ENCODE measurements at regions not wholly inside any gene's neighbourhood (a gene's known extent, or its start where the extent isn't known, plus 50 kb on each side); places are given as distances from the start of the nearest gene placed in this dataset.

DNA sequence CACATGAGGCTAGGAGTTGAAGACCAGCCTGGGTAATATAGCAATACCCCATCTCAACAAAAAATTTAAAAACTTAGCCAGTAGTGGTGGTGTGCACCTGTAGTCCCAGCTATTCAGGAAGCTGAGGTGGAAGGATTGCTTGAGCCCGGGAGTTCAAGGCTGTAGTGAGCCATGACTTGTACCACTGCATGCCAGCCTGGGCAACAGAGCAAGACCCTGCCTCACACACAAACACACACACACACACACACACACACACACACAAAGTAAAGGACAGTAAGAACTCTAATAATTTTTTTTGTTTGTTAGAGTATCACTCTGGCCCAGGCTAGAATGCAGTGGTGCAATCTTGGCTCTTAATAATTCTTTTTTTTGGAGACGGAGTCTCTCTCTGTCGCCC is 138.0 kb upstream of the SOD1 start:
- POLR2A ChIA-PET, result no interaction called here

DNA sequence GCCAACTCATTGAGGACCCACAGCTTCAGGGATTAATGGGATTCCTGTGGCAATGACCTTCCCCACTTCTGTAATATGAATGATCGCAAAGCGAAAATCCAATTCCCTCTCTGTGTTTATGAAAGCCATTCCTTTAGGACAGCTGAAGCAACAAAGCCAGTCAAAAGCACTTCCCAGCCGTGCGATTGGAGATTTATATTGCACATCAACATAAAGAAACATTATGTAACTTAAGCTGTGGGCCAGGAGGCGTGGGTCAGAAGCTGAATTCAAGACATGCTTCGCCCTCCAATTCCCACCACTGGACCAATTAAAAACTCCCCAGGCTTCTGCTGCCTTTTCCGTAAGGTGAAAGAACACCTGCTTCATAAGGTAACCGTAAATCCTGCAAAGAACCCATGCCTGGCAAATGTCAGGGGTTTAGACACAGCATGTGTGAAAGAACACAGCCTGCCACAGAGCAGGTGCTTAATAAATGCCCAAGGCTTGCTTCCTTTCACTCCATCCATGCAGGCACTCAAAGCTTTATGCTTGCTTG is 138.9 kb upstream of the SOD1 start:
- 53% methylated on average over 8 of the region's 8 CpGs for WGBS (ENCODE audit: insufficient coverage, insufficient replicate concordance, low lambda C conversion rate, missing lambda C conversion rate)
- TF ChIP-seq CHD1 (IDR thresholded peaks at IDR 0.05; ENCODE audit: low read depth, low read length), result no peak
- TF ChIP-seq KDM1A (IDR thresholded peaks at IDR 0.05; ENCODE audit: borderline replicate concordance), result no peak
- no peak for TF ChIP-seq SREBF1 (IDR thresholded peaks at IDR 0.05; ENCODE audit: low read length)
- no peak for TF ChIP-seq NFYB (IDR thresholded peaks at IDR 0.05; ENCODE audit: insufficient read depth, low read depth, low read length)
- TF ChIP-seq ZNF207 (IDR thresholded peaks at IDR 0.05; ENCODE audit: borderline replicate concordance), result no peak
- no peak for TF ChIP-seq RFX5 (IDR thresholded peaks at IDR 0.05; ENCODE audit: low read depth, low read length)
- no peak for TF ChIP-seq POLR2AphosphoS2 (IDR thresholded peaks at IDR 0.05; ENCODE audit: low read depth, low read length)
- no peak for TF ChIP-seq EGR1 (IDR thresholded peaks at IDR 0.05; ENCODE audit: borderline replicate concordance in 1 of 2, low read depth in 2 of 2, low read length in 2 of 2)
- no peak for TF ChIP-seq ZBED1 (IDR thresholded peaks at IDR 0.05; ENCODE audit: borderline replicate concordance)
- TF ChIP-seq HCFC1 (IDR thresholded peaks at IDR 0.05; ENCODE audit: low read length), result no peak
- TF ChIP-seq, protein P1, sequence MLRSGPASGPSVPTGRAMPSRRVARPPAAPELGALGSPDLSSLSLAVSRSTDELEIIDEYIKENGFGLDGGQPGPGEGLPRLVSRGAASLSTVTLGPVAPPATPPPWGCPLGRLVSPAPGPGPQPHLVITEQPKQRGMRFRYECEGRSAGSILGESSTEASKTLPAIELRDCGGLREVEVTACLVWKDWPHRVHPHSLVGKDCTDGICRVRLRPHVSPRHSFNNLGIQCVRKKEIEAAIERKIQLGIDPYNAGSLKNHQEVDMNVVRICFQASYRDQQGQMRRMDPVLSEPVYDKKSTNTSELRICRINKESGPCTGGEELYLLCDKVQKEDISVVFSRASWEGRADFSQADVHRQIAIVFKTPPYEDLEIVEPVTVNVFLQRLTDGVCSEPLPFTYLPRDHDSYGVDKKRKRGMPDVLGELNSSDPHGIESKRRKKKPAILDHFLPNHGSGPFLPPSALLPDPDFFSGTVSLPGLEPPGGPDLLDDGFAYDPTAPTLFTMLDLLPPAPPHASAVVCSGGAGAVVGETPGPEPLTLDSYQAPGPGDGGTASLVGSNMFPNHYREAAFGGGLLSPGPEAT (IDR thresholded peaks at IDR 0.05; ENCODE audit: low read depth), result no peak
- FAIRE-seq (no peak), ATAC-seq (no peak), DNase-seq (ENCODE audit: low read depth, low spot score) (no peak)
- Histone ChIP-seq H3K4me3 (no peak overlapping the region), H3K36me3 (ENCODE audit: control insufficient read depth in 2 of 2, insufficient read depth in 2 of 2, low read length in 1 of 2) (no peaks in the 10 kb centered on the region), H4K20me1 (ENCODE audit: control insufficient read depth, insufficient read depth) (no peaks in the 10 kb centered on the region), H3K27ac (ENCODE audit: control insufficient read depth, insufficient read depth) (no peak overlapping the region), H3K9ac (ENCODE audit: control insufficient read depth, insufficient read depth, low read length) (no peak overlapping the region), H2AFZ (ENCODE audit: control insufficient read depth, low read depth, low read length) (no peak overlapping the region), H3K9me3 (replicated peaks; ENCODE audit: control insufficient read depth, insufficient read depth, low read length) (no peaks in the 10 kb centered on the region), H3K4me2 (ENCODE audit: control insufficient read depth, insufficient read depth) (no peak overlapping the region), H3K27me3 (replicated peaks in 1 of 2; ENCODE audit: control insufficient read depth in 2 of 2, insufficient read depth in 2 of 2, low read length in 1 of 2) (no peaks in the 10 kb centered on the region), H3K4me1 (ENCODE audit: control insufficient read depth, insufficient read depth, low read length) (no peaks in the 10 kb centered on the region), H3K79me2 (ENCODE audit: control insufficient read depth, insufficient read depth, low read length) (no peaks in the 10 kb centered on the region)
- ChIA-PET RAD21 (ENCODE audit: unreplicated experiment) (no interaction called here), POLR2A (interaction anchor here (0.5 kb wide), 1 partner anchor 14 kb away, joined by 3 read pairs; no protein-coding TSS in a partner anchor), CTCF (interaction anchor here (0.6 to 1.5 kb wide), 2 partner anchors 60 to 1312 kb away, joined by 3 to 4 read pairs; no protein-coding TSS in a partner anchor), SMC1A (ENCODE audit: uncharacterized antibody, unreplicated experiment) (interaction anchor here (1.9 kb wide), 1 partner anchor 41 kb away, joined by 4 read pairs; no protein-coding TSS in a partner anchor)
- in situ Hi-C loops (cut with MboI), result no loop called here
- intact Hi-C loops (cut with micrococcal nuclease; ENCODE audit: unreplicated experiment), result no loop called here
- BruUV-seq (replicated peaks), result no TSS peak

More for the DNA sequence above, 138.0 kb upstream of the SOD1 start:
- H3K79me2 ChIP-seq (ENCODE audit: control insufficient read depth, insufficient read depth, low read length), result no peaks in the 10 kb centered on the region
- in situ Hi-C loops (cut with MboI), result no loop called here
- no peak overlapping the region for H2AFZ ChIP-seq (ENCODE audit: control insufficient read depth, low read depth, low read length)
- TF ChIP-seq, protein P2, sequence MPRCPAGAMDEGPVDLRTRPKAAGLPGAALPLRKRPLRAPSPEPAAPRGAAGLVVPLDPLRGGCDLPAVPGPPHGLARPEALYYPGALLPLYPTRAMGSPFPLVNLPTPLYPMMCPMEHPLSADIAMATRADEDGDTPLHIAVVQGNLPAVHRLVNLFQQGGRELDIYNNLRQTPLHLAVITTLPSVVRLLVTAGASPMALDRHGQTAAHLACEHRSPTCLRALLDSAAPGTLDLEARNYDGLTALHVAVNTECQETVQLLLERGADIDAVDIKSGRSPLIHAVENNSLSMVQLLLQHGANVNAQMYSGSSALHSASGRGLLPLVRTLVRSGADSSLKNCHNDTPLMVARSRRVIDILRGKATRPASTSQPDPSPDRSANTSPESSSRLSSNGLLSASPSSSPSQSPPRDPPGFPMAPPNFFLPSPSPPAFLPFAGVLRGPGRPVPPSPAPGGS (IDR thresholded peaks at IDR 0.05; ENCODE audit: borderline replicate concordance, insufficient read depth, low read depth, low read length, poor library complexity, severe bottlenecking), result no peak
- no peak for TF ChIP-seq RAD51 (IDR thresholded peaks at IDR 0.05)
- no peak for TF ChIP-seq RUNX3 (IDR thresholded peaks at IDR 0.05; ENCODE audit: low read length)
- no peak for TF ChIP-seq BACH1 (IDR thresholded peaks at IDR 0.05; ENCODE audit: borderline replicate concordance)
- TF ChIP-seq NFXL1 (IDR thresholded peaks at IDR 0.05; ENCODE audit: borderline replicate concordance), result no peak
- CTCF ChIA-PET, result interaction anchor here (0.9 to 1.5 kb wide), 2 partner anchors 14 to 59 kb away, joined by 4 to 5 read pairs; no protein-coding TSS in a partner anchor
- SMC1A ChIA-PET (ENCODE audit: uncharacterized antibody, unreplicated experiment), result interaction anchor here (1.9 kb wide), 1 partner anchor 40 kb away, joined by 4 read pairs; no protein-coding TSS in a partner anchor
- H3K4me3 ChIP-seq, result no peak overlapping the region
- BruUV-seq (replicated peaks), result no TSS peak
- no peak for FAIRE-seq
- no peak overlapping the region for H3K9ac ChIP-seq (ENCODE audit: control insufficient read depth, insufficient read depth, low read length)
- RAD21 ChIA-PET (ENCODE audit: unreplicated experiment), result no interaction called here
- no peaks in the 10 kb centered on the region for H3K36me3 ChIP-seq (ENCODE audit: control insufficient read depth in 2 of 2, insufficient read depth in 2 of 2, low read length in 1 of 2)
- no peaks in the 10 kb centered on the region for H4K20me1 ChIP-seq (ENCODE audit: control insufficient read depth, insufficient read depth)
- H3K4me2 ChIP-seq (ENCODE audit: control insufficient read depth, insufficient read depth), result no peak overlapping the region
- intact Hi-C loops (cut with micrococcal nuclease; ENCODE audit: unreplicated experiment), result no loop called here
- ATAC-seq, result no peak
- H3K27ac ChIP-seq (ENCODE audit: control insufficient read depth, insufficient read depth), result no peak overlapping the region
- H3K4me1 ChIP-seq (ENCODE audit: control insufficient read depth, insufficient read depth, low read length), result no peaks in the 10 kb centered on the region
- no peaks in the 10 kb centered on the region for H3K9me3 ChIP-seq (replicated peaks; ENCODE audit: control insufficient read depth, insufficient read depth, low read length)
- no peak for DNase-seq (ENCODE audit: low read depth, low spot score)
- 43% methylated on average over 3 of the region's 3 CpGs for WGBS (ENCODE audit: insufficient coverage, insufficient replicate concordance, low lambda C conversion rate, missing lambda C conversion rate)
- no peaks in the 10 kb centered on the region for H3K27me3 ChIP-seq (replicated peaks in 1 of 2; ENCODE audit: control insufficient read depth in 2 of 2, insufficient read depth in 2 of 2, low read length in 1 of 2)
